Cardiac fibroblast (primary cell): ENCODE measurements at regions not wholly inside any gene's neighbourhood (a gene's known extent, or its start where the extent isn't known, plus 50 kb on each side); places are given as distances from the start of the nearest gene placed in this dataset.

Source experiments
- DNase-seq, 2 donors: peaks; one replicate each; pipeline versions ENCODE4 v3.0.0 to v3.0.0-alpha.2; 2010; ENCODE audit warnings: low read depth in 2 of 2
- H3K4me3 ChIP-seq, 2 donors: replicated peaks in 1 of 2; 1 replicate in 1 of 2; 2 replicates in 1 of 2; pipeline ENCODE4 v1.5.1; 2011; ENCODE audit warnings: low read depth in 2 of 2, low read length in 2 of 2, mild to moderate bottlenecking in 2 of 2, moderate library complexity in 1 of 2
- CTCF ChIP-seq: IDR thresholded peaks from one replicate; pipeline ENCODE4 v1.5.1; 2011; ENCODE audit warnings: low read depth, mild to moderate bottlenecking, low read length, inconsistent platforms

GRCh38 chr11:95282291-95282751, 51.3 kb upstream of the SESN3 start:
- TF ChIP-seq CTCF, result no peak
- H3K4me3 ChIP-seq, result no peak overlapping the region
- peak in 1 of 2 donors; percentile 79 for DNase-seq
